ENCODE measurements at regions not wholly inside any gene's neighbourhood (a gene's known extent, or its start where the extent isn't known, plus 50 kb on each side); places are given as distances from the start of the nearest gene placed in this dataset.

- in situ Hi-C loops (cut with HindIII; ENCODE audit: low sequenced_read_pairs), result loop anchor here (25.0 kb wide), 1 partner anchor 742 kb away; no protein-coding TSS in a partner anchor
These were observed 187.5 kb upstream of the ZBED5 start for GRCh38 chr11:11045156-11045930.

DNA sequence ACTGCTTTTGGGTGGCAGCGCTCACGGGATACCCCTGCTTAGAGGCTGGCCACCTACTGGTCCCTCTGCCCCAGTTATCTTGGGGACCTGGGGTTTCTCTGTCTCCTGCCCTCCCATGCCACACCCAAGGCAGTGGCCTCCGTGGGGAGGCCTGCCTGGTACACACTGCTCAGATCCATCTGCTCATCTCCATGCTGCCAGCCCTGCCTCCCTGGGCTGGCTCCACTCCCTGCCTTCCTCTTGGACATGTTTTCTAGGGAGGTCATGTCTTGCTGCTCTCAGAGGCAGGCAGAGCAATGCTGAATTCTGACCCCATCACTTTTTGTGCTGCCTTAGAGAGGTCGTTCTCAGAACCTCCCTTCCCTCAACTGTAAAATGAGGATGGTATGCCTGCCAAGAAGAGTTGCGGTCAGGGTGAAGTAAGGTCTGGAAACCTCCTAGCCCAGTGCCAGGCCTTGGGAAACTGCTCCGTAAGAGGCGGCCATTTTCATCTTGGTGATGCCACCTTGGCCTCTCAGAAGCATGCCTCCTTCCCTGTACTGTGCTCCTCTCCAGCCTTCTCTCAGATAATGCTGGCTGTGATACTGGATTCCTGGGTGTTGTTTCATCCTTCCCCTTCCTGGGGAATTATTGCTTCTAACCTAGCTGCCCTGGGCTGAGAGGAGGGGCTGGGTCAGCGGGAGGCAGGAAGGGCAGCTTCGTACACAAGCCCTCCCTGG, 186.4 kb upstream of the ZBED5 start:
- in situ Hi-C loops (cut with HindIII; ENCODE audit: low sequenced_read_pairs), result loop anchor here (25.0 kb wide), 1 partner anchor 743 kb away; no protein-coding TSS in a partner anchor

- in situ Hi-C loops (cut with HindIII; ENCODE audit: low sequenced_read_pairs), result loop anchor here (25.0 kb wide), 1 partner anchor 744 kb away; no protein-coding TSS in a partner anchor
These were observed 185.9 kb upstream of the ZBED5 start for GRCh38 chr11:11043721-11044120.

- in situ Hi-C loops (cut with HindIII; ENCODE audit: low sequenced_read_pairs), result loop anchor here (5.0 to 25.0 kb wide), 3 partner anchors 57 to 748 kb away; no protein-coding TSS in a partner anchor
These were observed 181.5 kb upstream of the ZBED5 start for GRCh38 chr11:11039208-11039965.

DNA sequence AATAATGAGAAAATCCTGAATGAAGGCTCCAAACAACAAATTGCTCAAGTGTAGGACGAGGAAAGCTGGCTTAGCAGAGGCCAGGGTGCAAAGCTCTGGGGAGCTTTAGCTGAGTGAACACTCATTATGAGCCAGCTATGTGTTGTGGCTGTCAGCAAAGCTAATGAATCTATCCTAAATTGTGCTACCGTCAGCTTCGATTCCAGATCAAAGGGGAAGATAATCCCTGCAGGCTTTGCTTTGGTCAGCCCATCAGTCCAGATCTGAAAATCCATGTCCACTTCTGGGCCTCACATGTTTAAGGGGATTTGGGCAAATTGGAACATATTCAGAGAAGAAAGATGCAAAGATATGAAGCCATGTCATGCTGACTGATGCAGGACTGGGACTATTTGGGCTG, 180.9 kb upstream of the ZBED5 start:
- in situ Hi-C loops (cut with HindIII; ENCODE audit: low sequenced_read_pairs), result loop anchor here (5.0 to 25.0 kb wide), 3 partner anchors 56 to 749 kb away; no protein-coding TSS in a partner anchor

DNA sequence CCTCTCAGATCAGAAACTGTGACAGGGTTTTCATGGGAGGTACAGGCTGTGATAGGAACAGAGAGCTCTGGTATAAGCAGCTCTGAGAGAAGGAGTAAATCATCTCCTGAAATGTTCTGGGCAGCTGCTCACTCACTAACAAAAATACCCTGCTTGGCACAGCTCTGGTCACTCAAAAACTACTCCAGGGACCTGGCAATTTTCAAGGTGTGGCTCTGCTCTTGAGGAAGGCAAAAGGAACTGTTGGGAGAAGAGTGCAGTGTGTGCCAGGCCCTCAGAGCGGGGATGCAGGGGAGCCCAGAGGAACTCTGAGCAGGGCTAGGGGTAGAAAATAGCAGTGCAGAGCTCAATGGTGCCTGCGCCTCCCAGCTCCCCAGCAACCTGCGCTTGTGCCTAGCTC, 180.5 kb upstream of the ZBED5 start:
- in situ Hi-C loops (cut with HindIII; ENCODE audit: low sequenced_read_pairs), result loop anchor here (5.0 to 25.0 kb wide), 3 partner anchors 56 to 749 kb away; no protein-coding TSS in a partner anchor

GRCh38 chr11:11036848-11037732, 179.2 kb upstream of the ZBED5 start:
- in situ Hi-C loops (cut with HindIII; ENCODE audit: low sequenced_read_pairs), result loop anchor here (5.0 to 25.0 kb wide), 3 partner anchors 55 to 750 kb away; no protein-coding TSS in a partner anchor

- in situ Hi-C loops (cut with HindIII; ENCODE audit: low sequenced_read_pairs), result loop anchor here (5.0 to 25.0 kb wide), 3 partner anchors 54 to 751 kb away; no protein-coding TSS in a partner anchor
These were observed 178.5 kb upstream of the ZBED5 start for GRCh38 chr11:11036185-11036847.

DNA sequence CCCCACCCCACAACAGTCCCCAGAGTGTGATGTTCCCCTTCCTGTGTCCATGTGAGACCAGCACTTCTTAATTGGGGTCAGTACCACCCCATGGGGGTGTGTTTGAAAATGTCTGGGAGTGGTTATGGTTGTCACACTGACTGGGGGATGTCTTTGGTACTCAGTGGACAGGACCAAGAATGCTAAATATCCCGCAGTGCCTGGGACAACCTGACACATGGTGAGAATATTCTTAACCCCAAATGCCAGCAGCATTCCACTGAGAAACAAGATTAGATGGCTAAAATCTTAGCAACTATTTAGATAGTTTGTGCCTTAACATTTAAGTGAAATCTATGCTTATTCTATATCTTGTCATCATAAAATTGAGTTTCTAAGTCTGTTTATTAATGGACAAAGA, 177.5 kb upstream of the ZBED5 start:
- in situ Hi-C loops (cut with HindIII; ENCODE audit: low sequenced_read_pairs), result loop anchor here (5.0 to 25.0 kb wide), 3 partner anchors 53 to 752 kb away; no protein-coding TSS in a partner anchor

- in situ Hi-C loops (cut with HindIII; ENCODE audit: low sequenced_read_pairs), result loop anchor here (25.0 kb wide), 1 partner anchor 753 kb away; no protein-coding TSS in a partner anchor
These were observed 176.6 kb upstream of the ZBED5 start for GRCh38 chr11:11034476-11034875.

DNA sequence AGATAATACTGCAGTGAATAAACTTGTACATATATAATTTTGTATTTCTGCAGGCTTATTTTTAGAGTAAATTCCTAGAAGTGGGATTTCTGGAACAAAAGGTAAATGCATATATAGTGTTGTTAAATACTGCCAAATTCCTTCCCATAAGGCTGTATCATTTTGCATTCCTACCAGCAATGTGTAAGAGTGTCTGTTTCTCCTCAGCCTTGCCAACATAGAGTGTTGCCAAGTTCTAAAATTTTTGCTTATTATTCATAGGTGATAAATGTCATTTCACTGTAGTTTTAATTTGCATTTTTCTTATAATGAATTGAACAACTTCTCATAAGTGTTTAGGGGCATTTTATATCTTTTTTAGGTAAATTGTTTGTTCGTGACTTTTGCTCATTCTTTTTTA, 174.2 kb upstream of the ZBED5 start:
- in situ Hi-C loops (cut with HindIII; ENCODE audit: low sequenced_read_pairs), result loop anchor here (25.0 kb wide), 1 partner anchor 755 kb away; no protein-coding TSS in a partner anchor

GRCh38 chr11:11029027-11029426, 171.2 kb upstream of the ZBED5 start:
- in situ Hi-C loops (cut with HindIII; ENCODE audit: low sequenced_read_pairs), result loop anchor here (5.0 to 25.0 kb wide), 2 partner anchors 232 to 758 kb away; no protein-coding TSS in a partner anchor

- in situ Hi-C loops (cut with HindIII; ENCODE audit: low sequenced_read_pairs), result loop anchor here (5.0 to 25.0 kb wide), 2 partner anchors 231 to 759 kb away; no protein-coding TSS in a partner anchor
These were observed 170.3 kb upstream of the ZBED5 start for GRCh38 chr11:11028017-11028692.

DNA sequence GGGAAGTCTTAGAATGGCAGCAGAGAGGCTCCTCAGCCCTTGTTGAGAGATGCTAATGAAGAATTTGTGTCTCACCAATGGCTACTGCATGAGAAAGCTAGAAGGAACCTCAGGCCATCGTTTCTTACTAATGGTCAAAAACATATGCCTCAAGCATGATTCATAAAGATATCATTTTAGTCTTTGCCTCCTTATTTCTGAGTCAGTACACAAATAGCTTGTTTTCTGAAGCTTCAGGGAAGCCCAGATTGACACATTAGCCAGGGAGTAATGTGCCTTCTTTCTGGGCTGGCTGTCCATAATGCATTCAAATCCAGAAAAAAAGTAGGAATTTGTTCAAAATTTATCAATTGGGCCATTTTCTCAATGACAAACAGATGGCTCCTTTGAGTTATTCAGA, 169.4 kb upstream of the ZBED5 start:
- in situ Hi-C loops (cut with HindIII; ENCODE audit: low sequenced_read_pairs), result loop anchor here (5.0 to 25.0 kb wide), 2 partner anchors 230 to 760 kb away; no protein-coding TSS in a partner anchor

GRCh38 chr11:11025087-11025486, 167.2 kb upstream of the ZBED5 start:
- in situ Hi-C loops (cut with HindIII; ENCODE audit: low sequenced_read_pairs), result loop anchor here (5.0 to 25.0 kb wide), 2 partner anchors 228 to 762 kb away; no protein-coding TSS in a partner anchor

DNA sequence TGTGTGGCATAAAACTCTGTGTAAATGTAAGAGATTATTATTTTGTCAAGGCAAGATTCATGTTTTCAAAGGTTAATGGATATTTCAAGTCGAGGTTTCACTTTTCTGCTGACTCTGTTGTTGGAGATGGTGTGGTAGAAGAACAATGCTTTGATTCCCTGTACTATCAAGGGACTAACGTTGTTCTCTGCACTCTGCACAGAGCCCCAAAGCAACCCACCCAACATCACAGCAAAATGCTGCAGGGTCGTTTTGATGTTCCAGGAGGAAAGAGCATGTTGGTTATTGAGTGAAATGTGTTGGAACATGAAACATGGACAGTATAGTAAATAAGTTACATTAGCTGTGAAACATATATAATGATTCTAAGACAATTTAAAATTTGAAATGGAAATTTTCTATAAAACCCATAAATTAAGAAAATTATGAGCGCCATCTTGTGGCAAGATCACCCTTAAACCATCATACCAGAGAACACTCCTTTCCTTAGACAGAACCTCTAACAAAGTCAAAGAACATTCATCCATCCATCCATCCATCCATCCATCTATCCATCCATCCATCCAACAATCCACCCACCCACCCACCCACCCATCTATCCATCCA, 164.4 kb upstream of the ZBED5 start:
- in situ Hi-C loops (cut with HindIII; ENCODE audit: low sequenced_read_pairs), result loop anchor here (5.0 kb wide), 1 partner anchor 80 kb away; no protein-coding TSS in a partner anchor

DNA sequence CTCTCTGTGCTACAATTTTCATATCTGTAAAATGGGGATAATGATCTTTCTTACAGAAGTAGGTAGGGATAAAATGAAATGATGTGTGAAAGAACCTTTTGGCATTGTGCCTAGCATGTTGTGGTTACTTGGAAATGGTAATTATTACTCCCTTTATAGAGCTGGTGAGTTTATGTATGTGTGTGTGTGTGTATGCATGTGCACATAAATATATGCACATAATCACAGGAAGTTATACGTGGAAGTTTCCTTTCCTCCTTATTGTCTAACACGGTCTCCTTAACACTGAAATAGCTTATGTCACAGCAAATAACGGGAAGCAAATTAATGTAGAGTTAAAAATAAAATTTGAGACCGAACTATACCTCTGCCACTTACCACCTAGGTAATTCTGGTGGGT, 163.7 kb upstream of the ZBED5 start:
- in situ Hi-C loops (cut with HindIII; ENCODE audit: low sequenced_read_pairs), result loop anchor here (5.0 kb wide), 1 partner anchor 79 kb away; no protein-coding TSS in a partner anchor

- in situ Hi-C loops (cut with HindIII; ENCODE audit: low sequenced_read_pairs), result loop anchor here (5.0 kb wide), 1 partner anchor 78 kb away; no protein-coding TSS in a partner anchor
These were observed 162.9 kb upstream of the ZBED5 start for GRCh38 chr11:11020747-11021149.

Measured in endothelial cell of hepatic sinusoid (primary cell).